Parathyroid adenoma (tissue), 2 donors: ENCODE measurements at regions not wholly inside any gene's neighbourhood (a gene's known extent, or its start where the extent isn't known, plus 50 kb on each side); places are given as distances from the start of the nearest gene placed in this dataset.

Source experiments
- H2AFZ ChIP-seq: fragments of 300-600 bp; sonication (generic); one replicate; pipeline ENCODE4 v1.7.0; 2017; ENCODE audit warnings: antibody characterized with exemption, mild to moderate bottlenecking
- H3K27ac ChIP-seq: fragments of 300-600 bp; sonication (generic); one replicate; pipeline ENCODE4 v1.7.0; 2017
- H3K27me3 ChIP-seq: fragments of 300-600 bp; sonication (generic); one replicate; pipeline ENCODE4 v1.7.0; 2017; ENCODE audit warnings: low read length; ENCODE audit not compliant: control insufficient read depth, insufficient read depth
- H3K36me3 ChIP-seq: fragments of 300-600 bp; sonication (generic); one replicate; pipeline ENCODE4 v1.7.0; 2017; ENCODE audit warnings: low read length; ENCODE audit not compliant: control insufficient read depth, insufficient read depth
- H3K4me1 ChIP-seq: fragments of 300-600 bp; sonication (generic); one replicate; pipeline ENCODE4 v1.7.0; 2017; ENCODE audit warnings: control low read depth
- H3K4me2 ChIP-seq: fragments of 300-600 bp; sonication (generic); one replicate; pipeline ENCODE4 v1.7.0; 2017; ENCODE audit warnings: low read length
- H3K4me3 ChIP-seq: fragments of 300-600 bp; sonication (generic); one replicate; pipeline ENCODE4 v1.7.0; 2017; ENCODE audit warnings: low read depth, low read length
- H3K79me2 ChIP-seq: fragments of 300-600 bp; sonication (generic); one replicate; pipeline ENCODE4 v1.7.0; 2017; ENCODE audit warnings: control low read depth
- H3K9ac ChIP-seq: fragments of 300-600 bp; sonication (generic); one replicate; pipeline ENCODE4 v1.7.0; 2017; ENCODE audit warnings: mild to moderate bottlenecking
- H3K9me3 ChIP-seq: fragments of 300-600 bp; sonication (generic); one replicate; pipeline ENCODE4 v1.7.0; 2017; ENCODE audit warnings: low read length; ENCODE audit not compliant: control insufficient read depth
- TF ChIP-seq, protein P1 (sequence below): fragments of 300-600 bp; sonication (generic); IDR thresholded peaks from one replicate; pipeline ENCODE4 v1.7.0; 2017; ENCODE audit warnings: antibody characterized with exemption, mild to moderate bottlenecking
- donor health status: primary hyperparathyroidism.

DNA sequence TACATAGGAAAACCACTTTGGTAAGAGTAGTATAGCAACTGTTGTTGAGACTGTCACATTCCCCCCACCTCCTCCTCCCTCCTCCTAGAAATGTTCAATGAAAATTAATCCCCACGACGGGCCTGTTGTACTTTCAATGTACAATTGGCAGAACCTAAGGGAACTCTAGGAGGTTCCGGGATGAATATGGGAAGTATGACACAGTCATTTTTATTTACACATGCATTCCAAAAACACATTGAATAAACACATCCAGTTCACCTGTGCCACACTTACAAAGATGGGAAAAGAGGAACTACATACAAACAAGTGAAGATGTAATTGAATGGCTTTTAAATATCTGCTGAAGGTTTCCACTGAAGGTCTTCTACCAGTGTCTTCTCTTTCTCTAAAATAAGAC, 144.4 kb upstream of the NBPF11 start:
- Histone ChIP-seq H3K4me2 (no peak overlapping the region), H3K4me3 (no peak overlapping the region), H3K9ac (no peak overlapping the region), H3K9me3 (no peaks in the 10 kb centered on the region), H3K36me3 (no peaks in the 10 kb centered on the region), H2AFZ (no peak overlapping the region), H3K79me2 (no peaks in the 10 kb centered on the region), H3K27ac (no peak overlapping the region), H3K4me1 (no peaks in the 10 kb centered on the region), H3K27me3 (no peaks in the 10 kb centered on the region)
- TF ChIP-seq, protein P1, sequence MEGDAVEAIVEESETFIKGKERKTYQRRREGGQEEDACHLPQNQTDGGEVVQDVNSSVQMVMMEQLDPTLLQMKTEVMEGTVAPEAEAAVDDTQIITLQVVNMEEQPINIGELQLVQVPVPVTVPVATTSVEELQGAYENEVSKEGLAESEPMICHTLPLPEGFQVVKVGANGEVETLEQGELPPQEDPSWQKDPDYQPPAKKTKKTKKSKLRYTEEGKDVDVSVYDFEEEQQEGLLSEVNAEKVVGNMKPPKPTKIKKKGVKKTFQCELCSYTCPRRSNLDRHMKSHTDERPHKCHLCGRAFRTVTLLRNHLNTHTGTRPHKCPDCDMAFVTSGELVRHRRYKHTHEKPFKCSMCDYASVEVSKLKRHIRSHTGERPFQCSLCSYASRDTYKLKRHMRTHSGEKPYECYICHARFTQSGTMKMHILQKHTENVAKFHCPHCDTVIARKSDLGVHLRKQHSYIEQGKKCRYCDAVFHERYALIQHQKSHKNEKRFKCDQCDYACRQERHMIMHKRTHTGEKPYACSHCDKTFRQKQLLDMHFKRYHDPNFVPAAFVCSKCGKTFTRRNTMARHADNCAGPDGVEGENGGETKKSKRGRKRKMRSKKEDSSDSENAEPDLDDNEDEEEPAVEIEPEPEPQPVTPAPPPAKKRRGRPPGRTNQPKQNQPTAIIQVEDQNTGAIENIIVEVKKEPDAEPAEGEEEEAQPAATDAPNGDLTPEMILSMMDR, result no peak

GRCh38 chr1:148294116-148294807, 142.2 kb upstream of the NBPF11 start:
- H3K9ac ChIP-seq, result no peak overlapping the region
- H2AFZ ChIP-seq, result no peak overlapping the region
- no peaks in the 10 kb centered on the region for H3K9me3 ChIP-seq
- TF ChIP-seq, protein P1, result no peak
- H3K79me2 ChIP-seq, result no peaks in the 10 kb centered on the region
- H3K36me3 ChIP-seq, result no peaks in the 10 kb centered on the region
- H3K4me3 ChIP-seq, result no peak overlapping the region
- no peak overlapping the region for H3K4me2 ChIP-seq
- no peaks in the 10 kb centered on the region for H3K4me1 ChIP-seq
- H3K27me3 ChIP-seq, result no peaks in the 10 kb centered on the region
- no peak overlapping the region for H3K27ac ChIP-seq

DNA sequence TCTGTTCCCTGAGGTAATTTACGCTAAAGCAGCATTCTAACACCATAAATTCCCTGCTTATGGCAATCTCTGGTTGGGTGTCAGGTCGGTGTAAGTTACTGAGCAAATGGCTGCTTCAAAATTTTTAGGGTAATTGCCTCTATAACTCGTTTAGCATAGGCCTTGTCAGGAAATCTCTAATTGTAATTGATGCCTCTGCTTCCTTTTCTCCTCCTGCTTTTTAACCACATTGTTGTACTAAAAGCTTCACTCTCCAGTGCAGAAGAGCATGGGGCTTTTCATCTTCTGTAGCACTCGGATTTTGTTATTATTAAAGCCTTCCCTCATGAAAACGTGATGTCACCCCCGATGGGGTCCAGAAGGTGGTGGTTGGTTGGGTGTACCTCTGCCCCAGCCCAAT, 141.6 kb upstream of the NBPF11 start:
- Histone ChIP-seq H3K79me2 (no peaks in the 10 kb centered on the region), H3K4me1 (no peaks in the 10 kb centered on the region), H3K4me3 (no peak overlapping the region), H3K4me2 (no peak overlapping the region), H3K9me3 (no peaks in the 10 kb centered on the region), H3K36me3 (no peaks in the 10 kb centered on the region), H2AFZ (no peak overlapping the region), H3K9ac (no peak overlapping the region), H3K27ac (no peak overlapping the region), H3K27me3 (no peaks in the 10 kb centered on the region)
- TF ChIP-seq, protein P1, result no peak

DNA sequence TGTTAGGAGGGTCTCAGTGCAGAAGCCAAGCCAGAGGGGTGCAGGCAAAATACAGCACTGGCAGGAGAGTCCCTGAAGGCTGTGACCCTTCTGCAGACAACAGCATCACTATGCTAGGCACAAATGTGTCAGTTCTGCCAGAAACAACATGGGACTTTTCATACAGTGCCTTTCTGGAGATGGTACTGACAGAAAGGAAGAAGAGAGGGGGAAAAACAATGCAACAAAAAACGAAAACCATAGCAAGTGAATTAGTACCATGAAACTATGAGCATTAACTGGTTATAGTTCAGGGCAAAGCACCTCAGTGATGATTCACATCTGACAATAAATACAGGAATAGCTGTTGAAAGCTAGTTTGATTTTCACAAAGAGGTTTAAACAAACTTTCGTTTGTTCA, 140.8 kb upstream of the NBPF11 start:
- TF ChIP-seq, protein P1, result no peak
- no peaks in the 10 kb centered on the region for H3K27me3 ChIP-seq
- H2AFZ ChIP-seq, result no peak overlapping the region
- no peaks in the 10 kb centered on the region for H3K36me3 ChIP-seq
- no peaks in the 10 kb centered on the region for H3K9me3 ChIP-seq
- H3K79me2 ChIP-seq, result no peaks in the 10 kb centered on the region
- no peak overlapping the region for H3K4me2 ChIP-seq
- H3K27ac ChIP-seq, result no peak overlapping the region
- H3K4me3 ChIP-seq, result no peak overlapping the region
- H3K4me1 ChIP-seq, result no peaks in the 10 kb centered on the region
- no peak overlapping the region for H3K9ac ChIP-seq

- Histone ChIP-seq H2AFZ (no peak overlapping the region), H3K4me2 (no peak overlapping the region), H3K9me3 (no peaks in the 10 kb centered on the region), H3K79me2 (no peaks in the 10 kb centered on the region), H3K9ac (no peak overlapping the region), H3K27ac (no peak overlapping the region), H3K4me3 (no peak overlapping the region), H3K4me1 (no peaks in the 10 kb centered on the region), H3K27me3 (no peaks in the 10 kb centered on the region), H3K36me3 (no peaks in the 10 kb centered on the region)
- TF ChIP-seq, protein P1, result no peak
These were observed 138.8 kb upstream of the NBPF11 start for GRCh38 chr1:148290881-148291280.
